ENCODE measurements at regions not wholly inside any gene's neighbourhood (a gene's known extent, or its start where the extent isn't known, plus 50 kb on each side); places are given as distances from the start of the nearest gene placed in this dataset.

- H4K20me1 ChIP-seq (replicated peaks; ENCODE audit: control insufficient read depth, insufficient read depth, low read length) = no peaks in the 10 kb centered on the region
- H3K79me2 ChIP-seq (ENCODE audit: control insufficient read depth, insufficient read depth, low read length) = no peaks in the 10 kb centered on the region
- intact Hi-C loops (cut with micrococcal nuclease) (no loop called here), in situ Hi-C loops (cut with MboI) (no loop called here)
- H3K9me3 ChIP-seq (replicated peaks; ENCODE audit: control insufficient read depth, insufficient read depth, low read depth, low read length) = 0 out of 2 replicates have a peak, but pooled peaks cover 2% of the 10 kb centered on the region
- H3K27ac ChIP-seq (ENCODE audit: extremely low read depth, low read depth, low read length) = no peak overlapping the region
- POLR2A ChIA-PET = no interaction called here
- 0% methylated on average over 4 of the region's 4 CpGs for WGBS (ENCODE audit: insufficient coverage, low coverage, missing lambda C conversion rate)
- BruUV-seq (replicated peaks) = no TSS peak
- no peaks in the 10 kb centered on the region for H3K27me3 ChIP-seq (ENCODE audit: control insufficient read depth in 2 of 2, insufficient read depth in 2 of 2, low read length in 2 of 2)
- FAIRE-seq (no peak), DNase-seq (ENCODE audit: extremely low read depth in 1 of 4, low spot score in 3 of 4) (no peak), ATAC-seq (no peak)
- H3K4me2 ChIP-seq (ENCODE audit: insufficient read depth, low read length) = no peak overlapping the region
- no peak overlapping the region for H3K9ac ChIP-seq (ENCODE audit: insufficient read depth in 1 of 2, low read depth in 2 of 2, low read length in 2 of 2)
- no peaks in the 10 kb centered on the region for H3K9me1 ChIP-seq (ENCODE audit: control insufficient read depth, insufficient read depth, low read length)
- no peaks in the 10 kb centered on the region for H3K4me1 ChIP-seq (replicated peaks in 1 of 2; ENCODE audit: control insufficient read depth in 2 of 2, insufficient read depth in 2 of 2, low read length in 2 of 2)
- no peak overlapping the region for H3K4me3 ChIP-seq
- H3K36me3 ChIP-seq (ENCODE audit: control insufficient read depth, insufficient read depth, low read length) = no peaks in the 10 kb centered on the region
- CTCF ChIA-PET (ENCODE audit: low intra/inter-chr PET ratio) = no interaction called here
- H2AFZ ChIP-seq (ENCODE audit: low read depth, low read length) = no peak overlapping the region
- TF ChIP-seq THAP7 (CRISPR knock-in tag; IDR thresholded peaks at IDR 0.05) (no peak), RBM15 (IDR thresholded peaks at IDR 0.05; ENCODE audit: insufficient read depth, low read length) (no peak), TSHZ1 (CRISPR knock-in tag; IDR thresholded peaks at IDR 0.05) (no peak), HMG20B (CRISPR knock-in tag; IDR thresholded peaks at IDR 0.05) (no peak), CHCHD3 (CRISPR knock-in tag; IDR thresholded peaks at IDR 0.05) (no peak), ZC3H4 (CRISPR knock-in tag; IDR thresholded peaks at IDR 0.05; ENCODE audit: borderline replicate concordance) (no peak), THRAP3 (IDR thresholded peaks at IDR 0.05; ENCODE audit: borderline replicate concordance) (no peak), CBX5 (IDR thresholded peaks at IDR 0.05; ENCODE audit: borderline replicate concordance, low read depth) (no peak), SIN3B (IDR thresholded peaks at IDR 0.05; ENCODE audit: low read depth) (no peak), TRIM28 (IDR thresholded peaks at IDR 0.05) (no peak), MXD1 (CRISPR knock-in tag; IDR thresholded peaks at IDR 0.05; ENCODE audit: borderline replicate concordance, poor library complexity, severe bottlenecking) (no peak), POLR2H (tag; IDR thresholded peaks at IDR 0.05; ENCODE audit: low read depth) (no peak), ILF3 (IDR thresholded peaks at IDR 0.05; ENCODE audit: borderline replicate concordance) (no peak), RCOR1 (IDR thresholded peaks at IDR 0.05; ENCODE audit: borderline replicate concordance in 1 of 2, low read depth in 2 of 2, low read length in 2 of 2) (no peak), CAMTA2 (CRISPR knock-in tag; conservative IDR thresholded peaks at IDR 0.05) (no peak), ETV5 (CRISPR knock-in tag; IDR thresholded peaks at IDR 0.05; ENCODE audit: low read depth) (no peak)
These were observed 959.4 kb downstream of the JRKL start for GRCh38 chr11:97349201-97349600.

All from K562 (cell line).